H1 (cell line): ENCODE measurements at regions not wholly inside any gene's neighbourhood (a gene's known extent, or its start where the extent isn't known, plus 50 kb on each side); places are given as distances from the start of the nearest gene placed in this dataset.

Experiments
- CTCF ChIA-PET: fragments of 300-600 bp; sonication (Branson Sonifier 250); formaldehyde crosslinking; loops from one replicate; lab custom pipeline; 2021; ENCODE audit not compliant: partially characterized antibody; lab: Charles Lee
- POLR2A ChIA-PET: fragments of 300-600 bp; sonication (Branson Sonifier 250); formaldehyde crosslinking; loops from one replicate; lab custom pipeline; 2021; ENCODE audit warnings: inconsistent platforms; ENCODE audit not compliant: partially characterized antibody; lab: Charles Lee
- DNase-seq, 2 experiments: peaks; one replicate each; pipeline versions ENCODE4 v3.0.0 to v3.0.0-alpha.2; 2010 to 2022; ENCODE audit warnings: low spot score in 2 of 2, low read depth in 1 of 2, mixed read lengths in 1 of 2
- FAIRE-seq: peaks from 2 replicates; lab custom pipeline; 2011; peaks lifted over from hg19 to GRCh38; lab: Jason Lieb, UNC
- H2AFZ ChIP-seq: 2 replicates; pipeline ENCODE4 v1.8.1; 2012; ENCODE audit warnings: low read length, inconsistent platforms
- H2AK5ac ChIP-seq: 2 replicates; pipeline ENCODE4 v1.6.1; 2013; ENCODE audit warnings: low read depth, low read length
- H2BK120ac ChIP-seq: replicated peaks from 2 replicates; pipeline ENCODE3; 2013; ENCODE audit warnings: low read depth, low read length, inconsistent platforms
- H2BK12ac ChIP-seq: 2 replicates; pipeline ENCODE4 v1.6.1; 2013; ENCODE audit warnings: low read depth, low read length
- H2BK15ac ChIP-seq: 2 replicates; pipeline ENCODE4 v1.6.1; 2013; ENCODE audit warnings: low read length
- H2BK20ac ChIP-seq: 2 replicates; pipeline ENCODE4 v1.6.1; 2013; ENCODE audit warnings: low read length
- H2BK5ac ChIP-seq: 2 replicates; pipeline ENCODE4 v1.6.1; 2013; ENCODE audit warnings: low read depth, low read length
- H3K14ac ChIP-seq: 2 replicates; pipeline ENCODE4 v1.6.1; 2013; ENCODE audit warnings: inconsistent platforms; ENCODE audit not compliant: insufficient read length
- H3K18ac ChIP-seq: 2 replicates; pipeline ENCODE4 v1.6.1; 2013; ENCODE audit warnings: low read length; ENCODE audit errors: extremely low read depth
- H3K23ac ChIP-seq: 2 replicates; pipeline ENCODE4 v1.6.1; 2013; ENCODE audit warnings: inconsistent platforms; ENCODE audit not compliant: insufficient read length
- H3K23me2 ChIP-seq: 2 replicates; pipeline ENCODE4 v1.6.1; 2013; ENCODE audit warnings: low read depth, low read length
- H3K27ac ChIP-seq: 2 replicates; pipeline ENCODE4 v1.6.1; 2011; ENCODE audit warnings: low read depth, low read length, inconsistent platforms
- H3K27me3 ChIP-seq, 4 experiments: replicated peaks in 1 of 4; 1 replicate in 1 of 4; 2 replicates in 3 of 4; pipeline versions ENCODE4 v1.6.1 to v1.8.1; 2011 to 2013; ENCODE audit warnings: low read length in 3 of 4, mild to moderate bottlenecking in 3 of 4, inconsistent platforms in 2 of 4, mixed read lengths in 2 of 4, moderate library complexity in 1 of 4; ENCODE audit not compliant: control insufficient read depth in 3 of 4, insufficient read depth in 3 of 4; ENCODE audit errors: extremely low read depth in 1 of 4
- H3K36me3 ChIP-seq, 4 experiments: 2 replicates each; pipeline versions ENCODE4 v1.6.1 to v1.8.1; 2011 to 2013; ENCODE audit warnings: mild to moderate bottlenecking in 4 of 4, low read length in 3 of 4, moderate library complexity in 2 of 4, control low read depth in 1 of 4, inconsistent platforms in 1 of 4; ENCODE audit not compliant: insufficient read depth in 4 of 4, control insufficient read depth in 2 of 4
- H3K4ac ChIP-seq: replicated peaks from 2 replicates; pipeline ENCODE3; 2013; ENCODE audit warnings: low read length, low read depth, mixed read lengths, inconsistent platforms; ENCODE audit not compliant: insufficient read length
- H3K4me1 ChIP-seq, 4 experiments: replicated peaks in 1 of 4; 1 replicate in 1 of 4; 2 replicates in 3 of 4; pipeline versions ENCODE4 v1.6.1 to v1.8.1; 2011 to 2013; ENCODE audit warnings: low read length in 3 of 4, inconsistent platforms in 2 of 4, mixed read lengths in 1 of 4; ENCODE audit not compliant: insufficient read depth in 4 of 4, control insufficient read depth in 3 of 4
- H3K4me2 ChIP-seq, 2 experiments: 2 replicates each; pipeline versions ENCODE4 v1.6.1 to v1.8.1; 2011 to 2013; ENCODE audit warnings: low read depth in 2 of 2, low read length in 2 of 2, control low read depth in 1 of 2, inconsistent platforms in 1 of 2, mild to moderate bottlenecking in 1 of 2; ENCODE audit not compliant: insufficient read depth in 1 of 2
- H3K4me3 ChIP-seq, 4 experiments: fragments of 200-600, 300-600 bp in 1 of 4; sonication (generic), shearing (Covaris generic), sonication (Bioruptor Twin) in 1 of 4; 2 replicates each; pipeline versions ENCODE4 v1.5.1 to v1.8.1; 2011 to 2016; ENCODE audit warnings: low read length in 4 of 4, low read depth in 3 of 4, control low read depth in 2 of 4, inconsistent platforms in 2 of 4, mild to moderate bottlenecking in 2 of 4, mixed read lengths in 1 of 4, moderate library complexity in 1 of 4; ENCODE audit not compliant: insufficient read depth in 2 of 4; ENCODE audit errors: extremely low read depth in 1 of 4
- H3K56ac ChIP-seq: replicated peaks from 2 replicates; pipeline ENCODE3; 2013; ENCODE audit warnings: low read depth, mild to moderate bottlenecking, mixed read lengths, low read length, inconsistent platforms; ENCODE audit not compliant: insufficient read length
- H3K79me1 ChIP-seq: 2 replicates; pipeline ENCODE4 v1.6.1; 2013; ENCODE audit warnings: low read depth, low read length, control low read depth
- H3K79me2 ChIP-seq, 2 experiments: 2 replicates each; pipeline versions ENCODE4 v1.6.1 to v1.8.1; 2012 to 2013; ENCODE audit warnings: low read length in 2 of 2, mild to moderate bottlenecking in 2 of 2, inconsistent platforms in 1 of 2; ENCODE audit not compliant: insufficient read depth in 2 of 2, control insufficient read depth in 1 of 2
- H3K9ac ChIP-seq, 4 experiments: replicated peaks in 1 of 4; 1 replicate in 1 of 4; 2 replicates in 3 of 4; pipeline versions ENCODE4 v1.6.1 to v1.8.1; 2011 to 2013; ENCODE audit warnings: low read depth in 3 of 4, low read length in 3 of 4, control low read depth in 2 of 4, mild to moderate bottlenecking in 2 of 4, moderate library complexity in 2 of 4, inconsistent platforms in 1 of 4; ENCODE audit errors: extremely low read depth in 1 of 4
- H3K9me3 ChIP-seq, 2 experiments: 2 replicates each; pipeline versions ENCODE4 v1.6.1 to v1.8.1; 2012 to 2013; ENCODE audit warnings: mild to moderate bottlenecking in 2 of 2, moderate library complexity in 2 of 2, control low read depth in 1 of 2, inconsistent platforms in 1 of 2, low read depth in 1 of 2, low read length in 1 of 2, mixed read lengths in 1 of 2; ENCODE audit not compliant: insufficient read depth in 2 of 2
- H4K20me1 ChIP-seq, 2 experiments: replicated peaks in 1 of 2; 2 replicates each; pipeline versions ENCODE3 to v1.8.1; 2011 to 2013; ENCODE audit warnings: inconsistent platforms in 2 of 2, low read length in 2 of 2, mild to moderate bottlenecking in 1 of 2; ENCODE audit not compliant: insufficient read depth in 2 of 2, control insufficient read depth in 1 of 2
- H4K5ac ChIP-seq: 2 replicates; pipeline ENCODE4 v1.6.1; 2013; ENCODE audit warnings: low read length, low read depth, mixed read lengths, inconsistent platforms; ENCODE audit not compliant: insufficient read length
- H4K8ac ChIP-seq: 2 replicates; pipeline ENCODE4 v1.8.0; 2013; ENCODE audit warnings: mild to moderate bottlenecking, moderate library complexity, low read length, inconsistent platforms; ENCODE audit not compliant: insufficient read depth; ENCODE audit errors: extremely low read depth
- H4K91ac ChIP-seq: replicated peaks from 2 replicates; pipeline ENCODE3; 2013; ENCODE audit warnings: low read length, mixed read lengths, inconsistent platforms; ENCODE audit not compliant: insufficient read length
- CTCF ChIP-seq, 3 experiments: IDR thresholded peaks; 1 replicate in 2 of 3; 2 replicates in 1 of 3; pipeline versions ENCODE4 v1.5.1 to v1.6.1; 2011; ENCODE audit warnings: low read length in 3 of 3, mild to moderate bottlenecking in 3 of 3, inconsistent platforms in 2 of 3, low read depth in 1 of 3, moderate library complexity in 1 of 3; ENCODE audit not compliant: insufficient read depth in 1 of 3; ENCODE audit errors: control extremely low read depth in 1 of 3
- FOSL1 ChIP-seq: IDR thresholded peaks from 2 replicates; pipeline ENCODE4 v1.6.1; 2011; ENCODE audit warnings: mild to moderate bottlenecking, low read depth, low read length, moderate library complexity; ENCODE audit not compliant: insufficient read depth
- MAFK ChIP-seq: IDR thresholded peaks from 2 replicates; pipeline ENCODE4 v1.6.1; 2012; ENCODE audit warnings: low read depth, mild to moderate bottlenecking, improper control_type of control experiment, low read length
- PHF8 ChIP-seq: fragments of 200-600 bp; sonication (generic); conservative IDR thresholded peaks from 2 replicates; pipeline ENCODE4 v1.7.1; 2012; ENCODE audit warnings: low read depth, mild to moderate bottlenecking, inconsistent platforms, low read length, moderate library complexity
- POLR2A ChIP-seq, 2 experiments: IDR thresholded peaks; 1 replicate in 1 of 2; 2 replicates in 1 of 2; pipeline ENCODE4 v1.6.1; 2011; ENCODE audit warnings: low read depth in 2 of 2, low read length in 2 of 2, mild to moderate bottlenecking in 2 of 2; ENCODE audit errors: control extremely low read depth in 1 of 2
- RBBP5 ChIP-seq: IDR thresholded peaks from 2 replicates; pipeline ENCODE4 v1.7.1; 2012; ENCODE audit warnings: low read depth, mild to moderate bottlenecking, inconsistent platforms, low read length, moderate library complexity, borderline replicate concordance
- RNF2 ChIP-seq: fragments of 200-900, 300-1000 bp; sonication (generic); IDR thresholded peaks from 2 replicates; pipeline ENCODE4 v1.7.1; 2016; ENCODE audit warnings: borderline replicate concordance, low read depth, mild to moderate bottlenecking, antibody characterized with exemption, low read length; ENCODE audit not compliant: poor library complexity, severe bottlenecking; ENCODE audit errors: missing control alignments
- SRF ChIP-seq: IDR thresholded peaks from 2 replicates; pipeline ENCODE4 v1.6.1; 2011; ENCODE audit warnings: mild to moderate bottlenecking, low read depth, low read length, moderate library complexity
- USF2 ChIP-seq: IDR thresholded peaks from 2 replicates; pipeline ENCODE4 v1.6.1; 2011; ENCODE audit warnings: low read length, improper control_type of control experiment
- YY1 ChIP-seq: IDR thresholded peaks from 2 replicates; pipeline ENCODE4 v1.6.1; 2011; ENCODE audit warnings: low read depth, mild to moderate bottlenecking, low read length
- WGBS, 2 experiments: shearing (Covaris generic) in 1 of 2; methylation state at CpG; one replicate each; pipeline versions ENCODE4 v1.1.6 to v1.1.7; 2013 to 2015; ENCODE audit warnings: low lambda C conversion rate in 2 of 2, mixed read lengths in 2 of 2, inconsistent platforms in 1 of 2, low coverage in 1 of 2, missing lambda C conversion rate in 1 of 2; ENCODE audit not compliant: insufficient replicate concordance in 2 of 2, insufficient coverage in 1 of 2, insufficient read length in 1 of 2; ENCODE audit errors: extremely low coverage in 1 of 2, missing lambda C conversion rate in 1 of 2; 5-methylcytosine and 5-hydroxymethylcytosine counted together

- no peak overlapping the region for H3K4ac ChIP-seq
- H3K9me3 ChIP-seq, result no peaks in the 10 kb centered on the region
- H3K36me3 ChIP-seq, result no peaks in the 10 kb centered on the region
- no peak overlapping the region for H2BK20ac ChIP-seq
- DNase-seq (no peak), FAIRE-seq (no peak)
- no peaks in the 10 kb centered on the region for H4K20me1 ChIP-seq
- H4K5ac ChIP-seq, result no peak overlapping the region
- no peaks in the 10 kb centered on the region for H3K23me2 ChIP-seq
- H3K4me1 ChIP-seq, result no peaks in the 10 kb centered on the region
- no peak overlapping the region for H2BK15ac ChIP-seq
- WGBS, 2 experiments, result 86% methylated on average over 1 of the region's 1 CpG; no CpG with 5 or more reads in 1 of the 2 experiments
- H2BK12ac ChIP-seq, result no peak overlapping the region
- no peak overlapping the region for H3K9ac ChIP-seq
- H3K56ac ChIP-seq, result no peak overlapping the region
- H2AFZ ChIP-seq, result no peak overlapping the region
- no peak overlapping the region for H2BK5ac ChIP-seq
- H2BK120ac ChIP-seq, result no peak overlapping the region
- no peak overlapping the region for H3K23ac ChIP-seq
- no peak overlapping the region for H3K14ac ChIP-seq
- TF ChIP-seq YY1 (no peak), POLR2A (IDR thresholded peaks at IDR 0.05; ENCODE audit: control extremely low read depth in 1 of 2, low read depth in 2 of 2, low read length in 2 of 2) (no peak), SRF (no peak), RBBP5 (no peak), PHF8 (no peak), USF2 (no peak), CTCF (IDR thresholded peaks at IDR 0.05; ENCODE audit: control extremely low read depth in 1 of 3, insufficient read depth in 1 of 3, low read depth in 1 of 3, low read length in 3 of 3) (no peak), RNF2 (no peak), FOSL1 (no peak), MAFK (no peak)
- H3K79me1 ChIP-seq, result no peaks in the 10 kb centered on the region
- CTCF ChIA-PET, result no interaction called here
- no peak overlapping the region for H4K91ac ChIP-seq
- no peak overlapping the region for H3K4me2 ChIP-seq
- no peaks in the 10 kb centered on the region for H3K27me3 ChIP-seq
- no peak overlapping the region for H3K27ac ChIP-seq
- H4K8ac ChIP-seq, result no peak overlapping the region
- no peak overlapping the region for H3K18ac ChIP-seq
- POLR2A ChIA-PET, result no interaction called here
- no peak overlapping the region for H3K4me3 ChIP-seq
- H2AK5ac ChIP-seq, result no peak overlapping the region
- no peaks in the 10 kb centered on the region for H3K79me2 ChIP-seq
These were observed 248.7 kb downstream of the KLF5 start for GRCh38 chr13:73307481-73307880.
